ENCODE measurements at regions not wholly inside any gene's neighbourhood (a gene's known extent, or its start where the extent isn't known, plus 50 kb on each side); places are given as distances from the start of the nearest gene placed in this dataset.
"Not testable (repeated sequence)": the region's sequence is repeated elsewhere in the genome, so short reads cannot be mapped to it uniquely, and the experiment has no call there.

GRCh38 chr4:64799751-64800150 is 390.5 kb upstream of the TECRL start:
- Histone ChIP-seq H3K4me1 (no peaks in the 10 kb centered on the region), H3K27me3 (no peaks in the 10 kb centered on the region), H3K9me3 (no peaks in the 10 kb centered on the region), H3K4me3 (no peak overlapping the region), H3K27ac (no peak overlapping the region), H3K36me3 (no peaks in the 10 kb centered on the region)
- no CpG with 5 or more reads among the region's 7 CpGs for WGBS (ENCODE audit: insufficient coverage, low coverage, low lambda C conversion rate, missing lambda C conversion rate)
- intact Hi-C loops (cut with DNase I): no loop called here
- no peak for DNase-seq
- no peak for ATAC-seq
- TF ChIP-seq POLR2A (IDR thresholded peaks at IDR 0.05): no peak
- TF ChIP-seq CTCF (IDR thresholded peaks at IDR 0.05): no peak

- H3K9me3 ChIP-seq; DNase-seq; intact Hi-C loops (cut with DNase I); H3K36me3 ChIP-seq; ATAC-seq; H3K4me3 ChIP-seq; H3K4me1 ChIP-seq; H3K27ac ChIP-seq; H3K27me3 ChIP-seq: not testable (repeated sequence)
- 61% methylated on average over 4 of the region's 4 CpGs for WGBS (ENCODE audit: insufficient coverage, low coverage, low lambda C conversion rate, missing lambda C conversion rate)
These were observed 389.6 kb upstream of the TECRL start for GRCh38 chr4:64798828-64799227.

GRCh38 chr4:64796581-64796980 is 387.3 kb upstream of the TECRL start:
- TF ChIP-seq CTCF (IDR thresholded peaks at IDR 0.05) (no peak), POLR2A (IDR thresholded peaks at IDR 0.05) (no peak)
- ATAC-seq: no peak
- Histone ChIP-seq H3K36me3 (no peaks in the 10 kb centered on the region), H3K4me3 (no peak overlapping the region), H3K9me3 (no peaks in the 10 kb centered on the region), H3K27ac (no peak overlapping the region), H3K4me1 (no peaks in the 10 kb centered on the region), H3K27me3 (no peaks in the 10 kb centered on the region)
- intact Hi-C loops (cut with DNase I): no loop called here
- WGBS (ENCODE audit: insufficient coverage, low coverage, low lambda C conversion rate, missing lambda C conversion rate): 23% methylated on average over 2 of the region's 2 CpGs
- DNase-seq: no peak

GRCh38 chr4:64784125-64784524 is 374.9 kb upstream of the TECRL start:
- TF ChIP-seq CTCF (IDR thresholded peaks at IDR 0.05): no peak
- no peak for TF ChIP-seq POLR2A (IDR thresholded peaks at IDR 0.05)
- ATAC-seq (no peak), DNase-seq (no peak)

GRCh38 chr4:64781737-64782326 is 372.6 kb upstream of the TECRL start:
- intact Hi-C loops (cut with DNase I): no loop called here
- ATAC-seq: peak; percentile 39 to 61 (median 52)
- DNase-seq: no peak
- TF ChIP-seq POLR2A (IDR thresholded peaks at IDR 0.05) (no peak), CTCF (IDR thresholded peaks at IDR 0.05) (peak; percentile 47 to 68 (median 66))
- no peaks in the 10 kb centered on the region for H3K9me3 ChIP-seq
- no peaks in the 10 kb centered on the region for H3K36me3 ChIP-seq
- H3K4me1 ChIP-seq: no peaks in the 10 kb centered on the region
- no peak overlapping the region for H3K27ac ChIP-seq
- no peaks in the 10 kb centered on the region for H3K27me3 ChIP-seq
- WGBS (ENCODE audit: insufficient coverage, low coverage, low lambda C conversion rate, missing lambda C conversion rate): 4% methylated on average over 3 of the region's 3 CpGs
- H3K4me3 ChIP-seq: no peak overlapping the region

More at GRCh38 chr4:64784125-64784524, 374.9 kb upstream of the TECRL start:
- no peaks in the 10 kb centered on the region for H3K36me3 ChIP-seq
- 0% methylated on average over 1 of the region's 1 CpG for WGBS (ENCODE audit: insufficient coverage, low coverage, low lambda C conversion rate, missing lambda C conversion rate)
- no peaks in the 10 kb centered on the region for H3K9me3 ChIP-seq
- H3K27ac ChIP-seq: no peak overlapping the region
- H3K4me1 ChIP-seq: no peaks in the 10 kb centered on the region
- intact Hi-C loops (cut with DNase I): no loop called here
- no peaks in the 10 kb centered on the region for H3K27me3 ChIP-seq
- no peak overlapping the region for H3K4me3 ChIP-seq

Data from right lobe of liver (tissue), 6 donors.